HG03196 (cell line): ENCODE measurements at regions not wholly inside any gene's neighbourhood (a gene's known extent, or its start where the extent isn't known, plus 50 kb on each side); places are given as distances from the start of the nearest gene placed in this dataset.

Source experiments
- ATAC-seq: cut with Tn5 transposase; IDR thresholded peaks from one replicate; pipeline ENCODE4 v1.9.1; 2021; ENCODE audit not compliant: unreplicated experiment

DNA sequence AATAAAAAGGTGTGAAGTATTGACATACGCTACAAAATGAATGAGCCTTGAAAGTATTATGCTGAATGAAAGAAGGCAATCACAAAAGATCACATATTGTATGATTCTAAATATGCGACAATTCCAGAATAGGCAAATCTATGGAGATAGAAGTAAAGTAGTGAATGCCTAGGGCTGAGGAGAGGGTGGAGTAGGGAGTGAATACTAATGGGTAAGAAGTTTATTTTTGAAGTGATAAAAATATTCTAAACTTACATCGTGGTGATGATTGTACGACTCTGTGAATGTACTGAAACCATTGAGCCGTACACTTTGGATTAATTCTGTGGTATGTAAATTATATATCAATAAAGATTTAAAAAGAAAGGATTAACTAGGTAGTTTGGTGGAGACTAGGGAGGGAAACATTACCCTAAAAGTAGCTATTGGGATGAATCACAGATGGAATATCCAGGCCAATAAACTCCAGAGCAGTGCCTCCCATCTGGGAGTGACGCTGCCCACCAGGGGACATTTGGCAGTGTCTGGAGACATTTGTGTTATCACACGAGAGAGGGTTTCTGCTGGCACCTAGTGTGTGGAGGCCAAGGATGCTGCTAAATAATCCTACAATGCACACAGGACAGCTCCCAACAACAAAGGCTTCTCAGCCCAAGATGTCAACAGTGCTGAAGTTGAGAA is 214.2 kb upstream of the PCSK2 start:
- no peak for ATAC-seq

DNA sequence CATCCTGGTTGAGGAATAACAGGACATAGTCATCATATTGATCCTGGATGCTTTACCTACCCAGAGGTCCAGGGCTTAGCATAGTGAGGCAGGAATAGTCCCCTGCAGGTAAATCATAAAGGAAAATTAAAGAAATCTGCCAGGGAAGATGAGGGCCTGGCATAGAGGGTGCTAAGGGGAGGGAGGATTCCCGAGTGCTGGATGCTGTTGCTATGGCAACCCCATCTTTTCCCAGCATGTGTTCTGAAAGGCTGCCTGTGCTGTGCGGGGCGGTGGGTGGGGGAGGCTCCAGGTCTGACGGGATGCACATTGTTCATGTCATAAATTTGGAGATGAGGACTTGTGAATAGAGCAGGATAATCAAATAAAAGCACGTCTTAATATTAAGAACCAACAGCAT is 212.6 kb upstream of the PCSK2 start:
- ATAC-seq: no peak

DNA sequence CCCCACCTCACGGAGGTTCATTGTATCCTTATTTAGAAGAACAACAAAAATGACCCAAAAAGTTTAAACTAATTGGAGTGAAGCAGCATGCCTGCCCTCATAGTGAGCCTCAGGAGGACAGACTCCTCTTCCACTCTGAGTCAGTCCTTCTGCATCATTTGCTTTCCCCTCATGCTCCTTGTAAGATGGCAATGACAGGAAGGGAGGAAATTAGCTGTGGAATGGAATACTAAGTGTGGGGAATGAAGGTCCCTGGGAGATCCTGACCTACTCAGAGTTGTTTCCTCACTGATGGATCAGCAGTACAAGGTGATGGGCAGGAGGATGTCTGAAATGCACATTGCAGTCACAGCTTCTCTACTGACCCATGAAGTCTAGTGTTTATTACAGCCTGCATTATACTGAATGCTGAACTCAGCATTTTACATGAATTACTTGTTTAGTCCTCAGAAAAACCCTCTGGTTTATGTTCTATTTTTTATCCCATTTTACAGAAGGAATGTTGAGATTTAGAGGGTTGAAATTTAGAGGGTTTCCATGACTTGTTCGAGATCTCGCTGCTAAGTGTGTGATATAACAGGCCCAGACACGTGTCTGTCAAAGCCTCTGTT is 212.0 kb upstream of the PCSK2 start:
- no peak for ATAC-seq

GRCh38 chr20:17017232-17017631 is 209.6 kb upstream of the PCSK2 start:
- no peak for ATAC-seq

DNA sequence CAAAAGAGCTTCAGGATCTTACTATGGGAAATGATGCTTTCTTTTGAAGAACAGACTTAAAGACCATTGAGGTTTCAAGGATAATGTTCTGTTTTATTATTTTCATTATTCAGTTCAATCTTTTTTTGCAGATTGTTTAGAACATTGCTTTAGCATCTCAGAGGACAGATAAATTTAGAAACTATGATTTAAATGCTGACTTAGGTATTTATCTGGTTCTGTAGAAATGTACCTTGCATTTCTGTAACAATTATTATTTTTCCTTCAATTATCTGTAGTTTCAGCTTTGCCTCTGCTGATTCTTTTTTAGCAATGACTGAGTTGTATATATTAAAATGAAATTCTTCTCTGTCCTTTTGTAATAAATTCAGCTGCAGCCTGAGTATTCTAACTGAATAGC is 205.4 kb upstream of the PCSK2 start:
- ATAC-seq: no peak

GRCh38 chr20:17023036-17023435 is 203.8 kb upstream of the PCSK2 start:
- no peak for ATAC-seq

DNA sequence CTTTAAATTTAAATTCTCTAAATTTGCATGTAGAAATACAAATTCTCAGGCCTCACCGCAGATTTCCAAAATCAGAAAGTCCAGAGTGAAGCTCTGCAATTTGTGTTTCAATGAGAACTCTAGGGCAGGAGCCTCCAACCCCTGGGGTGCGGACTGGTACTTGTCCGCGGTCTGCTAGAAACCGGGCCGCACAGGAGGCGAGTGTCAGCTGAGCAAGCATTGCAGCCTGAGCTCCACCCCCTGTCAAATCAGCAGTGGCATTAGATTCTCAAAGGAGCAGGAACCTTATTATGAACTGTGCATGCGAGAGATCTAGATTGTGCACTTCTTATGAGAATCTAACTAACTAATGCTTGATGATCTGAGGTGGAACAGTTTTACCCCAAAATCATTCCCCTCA is 203.0 kb upstream of the PCSK2 start:
- no peak for ATAC-seq

DNA sequence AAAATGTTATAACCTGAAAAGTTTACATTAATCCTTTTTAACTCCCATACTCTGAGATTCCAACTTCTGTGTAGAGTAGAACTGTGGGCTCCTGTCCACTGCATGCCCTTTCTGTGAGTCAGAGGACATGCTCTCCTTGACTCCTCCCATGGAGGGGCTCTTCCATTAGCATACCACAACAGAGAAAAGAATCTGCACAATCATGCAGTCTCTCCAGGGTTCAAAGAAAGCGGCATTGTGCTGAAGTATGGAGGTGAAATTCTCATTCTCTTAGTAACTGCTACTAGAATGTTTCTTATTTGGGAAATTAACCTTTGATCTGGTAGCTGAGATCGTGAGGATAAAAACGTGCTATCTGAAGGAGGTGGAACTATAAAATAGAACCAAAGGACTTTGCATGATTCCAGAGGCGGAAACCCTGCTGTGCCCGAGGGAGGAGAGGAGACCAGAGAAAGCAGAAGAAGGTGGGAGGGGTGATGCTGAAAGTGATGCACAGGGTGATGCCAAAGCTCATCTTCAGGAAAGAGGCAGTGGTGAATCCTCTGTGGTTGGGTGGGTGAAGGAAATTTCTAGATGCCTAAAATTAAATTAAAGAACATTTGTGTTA is 202.2 kb upstream of the PCSK2 start:
- ATAC-seq: no peak

DNA sequence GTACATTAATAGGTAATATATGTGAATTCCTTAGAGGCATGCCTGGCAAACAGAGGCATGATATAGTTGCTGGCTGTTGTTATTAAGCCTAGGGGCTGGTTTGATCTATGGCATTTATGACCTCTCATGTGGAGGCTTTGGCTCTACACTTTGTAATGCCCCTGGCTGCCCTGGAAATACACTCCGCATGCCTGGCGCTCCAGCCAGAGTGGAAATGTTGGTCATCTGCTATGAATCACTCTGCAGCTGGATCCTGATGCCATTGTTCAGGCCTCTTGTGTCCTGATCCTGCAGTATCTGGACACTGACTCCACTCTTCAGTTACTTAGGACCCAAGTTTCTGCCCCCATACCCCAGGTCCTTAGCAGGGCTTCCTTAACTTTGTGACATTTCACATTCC is 200.5 kb upstream of the PCSK2 start:
- no peak for ATAC-seq

GRCh38 chr20:17029698-17030097 is 197.1 kb upstream of the PCSK2 start:
- no peak for ATAC-seq

DNA sequence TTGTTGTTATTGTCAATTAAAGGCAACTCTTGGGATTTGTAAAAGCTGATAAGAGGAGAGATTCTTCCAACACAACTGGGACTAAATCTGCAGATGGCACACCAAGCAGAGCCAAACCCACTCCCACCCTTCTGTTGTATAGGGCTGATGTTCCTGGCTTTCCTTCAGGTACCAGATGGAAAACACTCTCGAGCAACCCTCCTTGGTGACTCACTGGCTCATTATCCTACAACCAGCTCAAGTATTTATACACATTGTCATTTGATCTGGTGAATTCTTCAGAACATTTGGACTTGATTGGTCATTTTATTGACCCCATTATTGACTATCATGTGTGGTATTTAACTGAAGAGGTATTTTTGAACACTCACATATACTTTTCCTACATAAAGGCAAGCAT is 190.3 kb upstream of the PCSK2 start:
- ATAC-seq: no peak

DNA sequence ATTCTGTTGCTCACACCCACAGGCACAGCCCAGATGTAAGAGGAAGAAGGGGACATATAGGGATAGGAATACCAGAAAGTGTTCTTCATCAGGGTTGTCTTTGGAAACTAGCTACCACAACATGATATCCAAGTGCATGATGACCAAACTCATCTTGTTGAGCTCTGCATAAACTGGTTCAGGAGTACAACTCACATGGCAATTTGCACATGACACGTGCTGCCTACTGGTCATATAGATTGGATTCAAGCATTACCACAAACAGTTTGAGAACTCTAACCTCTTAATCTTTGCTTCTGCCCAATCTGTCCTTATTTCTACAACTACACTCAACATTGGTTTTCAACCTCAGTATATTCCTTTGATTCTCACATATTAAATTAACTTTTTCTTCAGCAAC is 184.7 kb upstream of the PCSK2 start:
- no peak for ATAC-seq

DNA sequence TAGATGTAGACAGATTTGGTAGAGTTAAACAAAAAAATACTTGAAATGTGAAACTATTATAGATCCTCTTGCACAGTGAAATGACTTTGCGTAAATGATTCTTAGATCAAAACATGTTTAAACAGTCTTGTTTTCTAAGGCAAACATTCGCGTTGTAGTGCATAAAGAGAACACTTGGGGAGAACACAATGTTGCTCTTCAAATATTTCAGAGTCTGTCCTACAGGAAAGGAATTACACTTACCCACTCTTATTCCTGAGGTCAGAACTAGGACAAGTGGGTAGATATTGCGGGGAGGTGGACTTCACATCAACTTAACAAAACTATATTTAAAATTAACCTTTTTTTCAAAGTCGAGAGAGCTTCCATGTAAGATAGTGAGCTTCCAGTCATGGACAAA is 183.5 kb upstream of the PCSK2 start:
- no peak for ATAC-seq

DNA sequence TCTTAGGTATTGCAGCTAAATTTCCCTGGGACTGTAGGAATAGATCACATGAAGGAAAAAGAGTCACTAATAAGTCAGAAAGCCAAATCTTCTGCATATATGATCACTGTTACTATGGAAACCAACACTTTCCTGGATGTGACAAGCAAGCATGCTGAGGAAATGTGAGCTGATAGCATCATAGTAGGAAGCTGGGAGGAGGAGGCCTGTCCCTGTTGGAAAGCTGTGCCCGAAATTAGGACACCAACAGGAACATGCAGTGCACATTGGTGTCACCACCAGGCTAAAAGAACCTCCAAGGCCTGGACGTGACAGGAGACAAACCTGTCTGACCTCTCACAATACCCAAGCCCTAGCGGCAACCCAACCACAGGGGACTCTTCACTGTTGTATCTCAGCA is 181.9 kb upstream of the PCSK2 start:
- ATAC-seq: no peak

GRCh38 chr20:17059465-17059864 is 167.4 kb upstream of the PCSK2 start:
- no peak for ATAC-seq

- ATAC-seq: no peak
Measured at GRCh38 chr20:17061715-17062114, 165.1 kb upstream of the PCSK2 start.

- ATAC-seq: no peak
Measured at GRCh38 chr20:17062712-17063111, 164.1 kb upstream of the PCSK2 start.

GRCh38 chr20:17066902-17067301 is 159.9 kb upstream of the PCSK2 start:
- ATAC-seq: no peak

- no peak for ATAC-seq
Measured at GRCh38 chr20:17068084-17068711, 158.6 kb upstream of the PCSK2 start.

GRCh38 chr20:17077030-17077429 is 149.8 kb upstream of the PCSK2 start:
- ATAC-seq: no peak

DNA sequence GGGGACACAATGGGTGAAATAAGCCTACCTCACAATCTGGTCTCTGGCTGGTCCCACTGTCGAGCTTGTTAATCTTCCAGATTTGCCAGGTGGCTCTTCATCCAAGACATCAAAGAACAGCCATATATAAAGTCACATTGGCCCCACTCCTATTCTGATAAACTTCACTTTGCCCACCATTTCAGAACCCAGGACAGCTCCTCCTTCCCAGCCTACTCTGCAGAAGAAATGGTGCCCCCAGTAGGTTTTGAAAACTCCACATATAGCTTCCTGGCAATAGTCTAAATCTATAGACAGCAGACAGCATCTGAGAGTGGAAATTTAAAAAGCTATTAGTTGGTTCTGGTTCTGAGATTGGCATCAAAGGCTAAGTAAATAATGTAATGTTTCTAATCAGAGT is 143.1 kb upstream of the PCSK2 start:
- no peak for ATAC-seq

DNA sequence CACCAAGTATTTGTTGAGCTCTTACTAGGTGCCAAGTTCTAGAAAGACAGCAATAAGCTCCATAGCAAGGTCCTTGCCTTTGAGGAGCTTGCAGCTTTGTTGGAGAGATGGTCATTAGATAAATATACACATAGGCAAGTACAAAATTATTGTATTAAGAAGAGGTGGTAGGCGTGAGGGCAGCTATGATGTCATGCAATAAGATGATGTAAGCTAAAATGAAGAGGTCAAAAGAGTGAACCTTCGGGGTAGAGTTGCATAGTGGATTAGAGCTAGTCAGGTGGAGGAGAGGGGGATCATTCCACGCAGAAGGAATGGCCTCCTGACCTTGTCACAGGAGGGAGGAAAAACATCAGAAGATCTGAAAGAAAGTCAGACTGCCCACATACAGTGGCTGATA is 141.9 kb upstream of the PCSK2 start:
- ATAC-seq: no peak
